ENCODE measurements at regions not wholly inside any gene's neighbourhood (a gene's known extent, or its start where the extent isn't known, plus 50 kb on each side); places are given as distances from the start of the nearest gene placed in this dataset.

DNA sequence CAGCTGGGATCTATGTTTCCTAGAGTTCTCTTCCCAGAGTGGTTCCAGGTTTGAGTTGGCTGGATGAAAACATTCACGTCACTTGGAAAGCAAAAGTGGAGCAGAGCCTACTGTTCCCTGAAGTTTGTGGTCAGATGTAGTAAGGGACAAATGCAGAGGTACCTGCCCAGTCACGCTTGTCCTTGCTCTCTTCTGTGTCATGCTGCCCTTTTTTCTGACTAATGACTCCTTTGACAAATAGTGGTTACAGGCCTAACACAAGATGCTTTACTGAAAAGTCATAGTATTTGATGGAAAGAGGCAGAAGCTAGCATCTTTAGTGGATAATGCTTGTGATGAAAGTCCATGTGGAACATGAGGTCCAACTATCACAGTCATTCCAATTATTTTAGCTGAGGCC is 881.4 kb upstream of the B3GALT2 start:
- intact Hi-C loops (cut with micrococcal nuclease; ENCODE audit: unreplicated experiment), result no loop called here
- no peaks in the 10 kb centered on the region for H3K79me2 ChIP-seq (ENCODE audit: control insufficient read depth, insufficient read depth, low read length)
- H3K4me1 ChIP-seq (ENCODE audit: control insufficient read depth, insufficient read depth, low read length), result no peaks in the 10 kb centered on the region
- H4K20me1 ChIP-seq (ENCODE audit: control insufficient read depth, insufficient read depth), result no peaks in the 10 kb centered on the region
- ChIA-PET CTCF (no interaction called here), POLR2A (no interaction called here), SMC1A (ENCODE audit: uncharacterized antibody, unreplicated experiment) (interaction anchor here (0.8 kb wide), 1 partner anchor 450 kb away, joined by 3 read pairs; no protein-coding TSS in a partner anchor), RAD21 (ENCODE audit: unreplicated experiment) (no interaction called here)
- no peaks in the 10 kb centered on the region for H3K9me3 ChIP-seq (replicated peaks; ENCODE audit: control insufficient read depth, insufficient read depth, low read length)
- ATAC-seq (no peak), FAIRE-seq (no peak), DNase-seq (ENCODE audit: low read depth, low spot score) (no peak)
- no peaks in the 10 kb centered on the region for H3K27me3 ChIP-seq (replicated peaks in 1 of 2; ENCODE audit: control insufficient read depth in 2 of 2, insufficient read depth in 2 of 2, low read length in 1 of 2)
- H3K4me2 ChIP-seq (ENCODE audit: control insufficient read depth, insufficient read depth), result no peak overlapping the region
- no peaks in the 10 kb centered on the region for H3K36me3 ChIP-seq (ENCODE audit: control insufficient read depth in 2 of 2, insufficient read depth in 2 of 2, low read length in 1 of 2)
- H3K27ac ChIP-seq (ENCODE audit: control insufficient read depth, insufficient read depth), result no peak overlapping the region
- TF ChIP-seq SREBF2 (IDR thresholded peaks at IDR 0.05; ENCODE audit: low read length) (no peak), NFIC (IDR thresholded peaks at IDR 0.05; ENCODE audit: low read depth, low read length) (no peak), MTA2 (IDR thresholded peaks at IDR 0.05; ENCODE audit: low read depth) (no peak), POLR2AphosphoS5 (IDR thresholded peaks at IDR 0.05; ENCODE audit: low read length) (no peak), POU2F2 (IDR thresholded peaks at IDR 0.05; ENCODE audit: borderline replicate concordance, low read depth, low read length) (no peak), SIN3A (IDR thresholded peaks at IDR 0.05; ENCODE audit: low read depth, low read length) (no peak), CREB1 (IDR thresholded peaks at IDR 0.05; ENCODE audit: low read depth) (no peak), TCF3 (IDR thresholded peaks at IDR 0.05; ENCODE audit: borderline replicate concordance, insufficient read depth, low read depth, low read length) (no peak), IKZF1 (conservative IDR thresholded peaks at IDR 0.05) (no peak)
- TF ChIP-seq, protein P1, sequence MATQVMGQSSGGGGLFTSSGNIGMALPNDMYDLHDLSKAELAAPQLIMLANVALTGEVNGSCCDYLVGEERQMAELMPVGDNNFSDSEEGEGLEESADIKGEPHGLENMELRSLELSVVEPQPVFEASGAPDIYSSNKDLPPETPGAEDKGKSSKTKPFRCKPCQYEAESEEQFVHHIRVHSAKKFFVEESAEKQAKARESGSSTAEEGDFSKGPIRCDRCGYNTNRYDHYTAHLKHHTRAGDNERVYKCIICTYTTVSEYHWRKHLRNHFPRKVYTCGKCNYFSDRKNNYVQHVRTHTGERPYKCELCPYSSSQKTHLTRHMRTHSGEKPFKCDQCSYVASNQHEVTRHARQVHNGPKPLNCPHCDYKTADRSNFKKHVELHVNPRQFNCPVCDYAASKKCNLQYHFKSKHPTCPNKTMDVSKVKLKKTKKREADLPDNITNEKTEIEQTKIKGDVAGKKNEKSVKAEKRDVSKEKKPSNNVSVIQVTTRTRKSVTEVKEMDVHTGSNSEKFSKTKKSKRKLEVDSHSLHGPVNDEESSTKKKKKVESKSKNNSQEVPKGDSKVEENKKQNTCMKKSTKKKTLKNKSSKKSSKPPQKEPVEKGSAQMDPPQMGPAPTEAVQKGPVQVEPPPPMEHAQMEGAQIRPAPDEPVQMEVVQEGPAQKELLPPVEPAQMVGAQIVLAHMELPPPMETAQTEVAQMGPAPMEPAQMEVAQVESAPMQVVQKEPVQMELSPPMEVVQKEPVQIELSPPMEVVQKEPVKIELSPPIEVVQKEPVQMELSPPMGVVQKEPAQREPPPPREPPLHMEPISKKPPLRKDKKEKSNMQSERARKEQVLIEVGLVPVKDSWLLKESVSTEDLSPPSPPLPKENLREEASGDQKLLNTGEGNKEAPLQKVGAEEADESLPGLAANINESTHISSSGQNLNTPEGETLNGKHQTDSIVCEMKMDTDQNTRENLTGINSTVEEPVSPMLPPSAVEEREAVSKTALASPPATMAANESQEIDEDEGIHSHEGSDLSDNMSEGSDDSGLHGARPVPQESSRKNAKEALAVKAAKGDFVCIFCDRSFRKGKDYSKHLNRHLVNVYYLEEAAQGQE (IDR thresholded peaks at IDR 0.05; ENCODE audit: low read depth, low read length), result no peak
- TF ChIP-seq, protein P2, sequence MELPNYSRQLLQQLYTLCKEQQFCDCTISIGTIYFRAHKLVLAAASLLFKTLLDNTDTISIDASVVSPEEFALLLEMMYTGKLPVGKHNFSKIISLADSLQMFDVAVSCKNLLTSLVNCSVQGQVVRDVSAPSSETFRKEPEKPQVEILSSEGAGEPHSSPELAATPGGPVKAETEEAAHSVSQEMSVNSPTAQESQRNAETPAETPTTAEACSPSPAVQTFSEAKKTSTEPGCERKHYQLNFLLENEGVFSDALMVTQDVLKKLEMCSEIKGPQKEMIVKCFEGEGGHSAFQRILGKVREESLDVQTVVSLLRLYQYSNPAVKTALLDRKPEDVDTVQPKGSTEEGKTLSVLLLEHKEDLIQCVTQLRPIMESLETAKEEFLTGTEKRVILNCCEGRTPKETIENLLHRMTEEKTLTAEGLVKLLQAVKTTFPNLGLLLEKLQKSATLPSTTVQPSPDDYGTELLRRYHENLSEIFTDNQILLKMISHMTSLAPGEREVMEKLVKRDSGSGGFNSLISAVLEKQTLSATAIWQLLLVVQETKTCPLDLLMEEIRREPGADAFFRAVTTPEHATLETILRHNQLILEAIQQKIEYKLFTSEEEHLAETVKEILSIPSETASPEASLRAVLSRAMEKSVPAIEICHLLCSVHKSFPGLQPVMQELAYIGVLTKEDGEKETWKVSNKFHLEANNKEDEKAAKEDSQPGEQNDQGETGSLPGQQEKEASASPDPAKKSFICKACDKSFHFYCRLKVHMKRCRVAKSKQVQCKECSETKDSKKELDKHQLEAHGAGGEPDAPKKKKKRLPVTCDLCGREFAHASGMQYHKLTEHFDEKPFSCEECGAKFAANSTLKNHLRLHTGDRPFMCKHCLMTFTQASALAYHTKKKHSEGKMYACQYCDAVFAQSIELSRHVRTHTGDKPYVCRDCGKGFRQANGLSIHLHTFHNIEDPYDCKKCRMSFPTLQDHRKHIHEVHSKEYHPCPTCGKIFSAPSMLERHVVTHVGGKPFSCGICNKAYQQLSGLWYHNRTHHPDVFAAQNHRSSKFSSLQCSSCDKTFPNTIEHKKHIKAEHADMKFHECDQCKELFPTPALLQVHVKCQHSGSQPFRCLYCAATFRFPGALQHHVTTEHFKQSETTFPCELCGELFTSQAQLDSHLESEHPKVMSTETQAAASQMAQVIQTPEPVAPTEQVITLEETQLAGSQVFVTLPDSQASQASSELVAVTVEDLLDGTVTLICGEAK (IDR thresholded peaks at IDR 0.05; ENCODE audit: borderline replicate concordance), result no peak
- TF ChIP-seq, protein P3, sequence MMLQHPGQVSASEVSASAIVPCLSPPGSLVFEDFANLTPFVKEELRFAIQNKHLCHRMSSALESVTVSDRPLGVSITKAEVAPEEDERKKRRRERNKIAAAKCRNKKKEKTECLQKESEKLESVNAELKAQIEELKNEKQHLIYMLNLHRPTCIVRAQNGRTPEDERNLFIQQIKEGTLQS (IDR thresholded peaks at IDR 0.05; ENCODE audit: borderline replicate concordance, extremely low read depth, low read depth, low read length), result no peak
- WGBS (ENCODE audit: insufficient coverage, insufficient replicate concordance, low lambda C conversion rate, missing lambda C conversion rate), result 4% methylated on average over 2 of the region's 2 CpGs
- BruUV-seq (replicated peaks), result no TSS peak
- no peak overlapping the region for H3K4me3 ChIP-seq
- H2AFZ ChIP-seq (ENCODE audit: control insufficient read depth, low read depth, low read length), result no peak overlapping the region
- no peak overlapping the region for H3K9ac ChIP-seq (ENCODE audit: control insufficient read depth, insufficient read depth, low read length)
- in situ Hi-C loops (cut with MboI), result no loop called here
